ENCODE measurements at regions not wholly inside any gene's neighbourhood (a gene's known extent, or its start where the extent isn't known, plus 50 kb on each side); places are given as distances from the start of the nearest gene placed in this dataset.

GRCh38 chr4:75306506-75306905, 207.7 kb downstream of the RCHY1 start:
- TF ChIP-seq POLR2A (IDR thresholded peaks at IDR 0.05) = no peak
- no peak for TF ChIP-seq POLR2AphosphoS5 (IDR thresholded peaks at IDR 0.05)
- TF ChIP-seq, protein P1, sequence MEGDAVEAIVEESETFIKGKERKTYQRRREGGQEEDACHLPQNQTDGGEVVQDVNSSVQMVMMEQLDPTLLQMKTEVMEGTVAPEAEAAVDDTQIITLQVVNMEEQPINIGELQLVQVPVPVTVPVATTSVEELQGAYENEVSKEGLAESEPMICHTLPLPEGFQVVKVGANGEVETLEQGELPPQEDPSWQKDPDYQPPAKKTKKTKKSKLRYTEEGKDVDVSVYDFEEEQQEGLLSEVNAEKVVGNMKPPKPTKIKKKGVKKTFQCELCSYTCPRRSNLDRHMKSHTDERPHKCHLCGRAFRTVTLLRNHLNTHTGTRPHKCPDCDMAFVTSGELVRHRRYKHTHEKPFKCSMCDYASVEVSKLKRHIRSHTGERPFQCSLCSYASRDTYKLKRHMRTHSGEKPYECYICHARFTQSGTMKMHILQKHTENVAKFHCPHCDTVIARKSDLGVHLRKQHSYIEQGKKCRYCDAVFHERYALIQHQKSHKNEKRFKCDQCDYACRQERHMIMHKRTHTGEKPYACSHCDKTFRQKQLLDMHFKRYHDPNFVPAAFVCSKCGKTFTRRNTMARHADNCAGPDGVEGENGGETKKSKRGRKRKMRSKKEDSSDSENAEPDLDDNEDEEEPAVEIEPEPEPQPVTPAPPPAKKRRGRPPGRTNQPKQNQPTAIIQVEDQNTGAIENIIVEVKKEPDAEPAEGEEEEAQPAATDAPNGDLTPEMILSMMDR (IDR thresholded peaks at IDR 0.05 in 8 of 11, conservative IDR thresholded peaks at IDR 0.05 in 3 of 11) = no peak
